HG03066 (cell line): ENCODE measurements at regions not wholly inside any gene's neighbourhood (a gene's known extent, or its start where the extent isn't known, plus 50 kb on each side); places are given as distances from the start of the nearest gene placed in this dataset.
"Not testable (repeated sequence)": the region's sequence is repeated elsewhere in the genome, so short reads cannot be mapped to it uniquely, and the experiment has no call there.

Experiments
- ATAC-seq: cut with Tn5 transposase; IDR thresholded peaks from one replicate; pipeline ENCODE4 v1.9.1; 2021; ENCODE audit warnings: low read depth; ENCODE audit not compliant: unreplicated experiment

DNA sequence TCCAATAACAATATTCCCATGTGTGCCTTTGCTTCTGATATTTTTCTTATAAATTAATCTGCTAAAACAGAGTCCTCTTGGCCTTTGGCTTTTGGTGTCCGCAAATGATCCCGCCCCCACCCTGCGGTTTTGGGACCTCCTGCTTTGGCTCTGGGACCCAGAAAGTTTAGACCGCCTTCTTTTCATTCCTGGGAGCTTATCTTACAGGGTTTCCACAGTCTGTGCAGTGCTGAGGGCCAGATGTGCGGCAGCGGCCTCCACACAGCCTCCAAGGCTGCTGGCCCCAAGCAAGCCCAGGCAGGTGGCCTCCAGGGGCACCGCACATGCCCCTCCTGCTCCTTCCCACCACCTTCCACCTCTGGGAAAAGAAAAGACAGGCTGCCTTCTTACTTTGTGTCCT, 191.5 kb downstream of the ERCC6L2 start:
- no peak for ATAC-seq

DNA sequence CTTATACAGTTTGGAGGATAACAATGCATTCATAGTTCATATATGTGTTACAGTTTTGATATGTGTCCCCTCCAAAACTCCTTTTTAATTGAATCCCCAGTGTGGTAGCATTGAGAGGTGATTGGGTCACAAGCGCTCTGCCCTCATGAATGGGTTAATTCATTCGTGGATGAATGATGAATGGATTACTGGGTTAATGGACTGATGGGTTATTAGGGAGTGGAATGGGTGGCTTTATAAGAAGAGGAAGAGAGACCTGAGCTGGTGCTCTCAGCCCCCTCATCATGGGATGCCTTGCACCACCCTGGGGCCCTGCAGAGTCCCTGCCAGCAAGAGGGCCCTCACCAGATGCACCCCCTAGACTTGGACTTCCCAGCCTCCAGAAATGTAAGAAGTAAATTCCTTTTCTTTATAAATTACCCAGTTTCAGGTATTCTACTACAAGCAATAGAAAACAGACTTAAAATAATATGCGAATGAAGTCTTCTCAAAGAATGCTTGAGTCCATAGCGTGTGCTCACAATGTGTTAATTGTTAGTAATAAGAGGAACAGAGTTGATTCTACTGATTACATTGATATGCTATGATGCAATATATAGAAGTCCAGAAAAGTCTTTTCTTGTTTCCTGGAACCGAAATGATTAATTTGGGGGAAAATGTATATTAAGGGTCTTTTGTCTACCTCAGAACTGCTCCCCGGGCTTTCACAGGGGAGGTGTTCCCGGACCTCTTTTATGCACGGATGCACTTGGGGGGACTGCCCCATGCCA, 190.2 kb downstream of the ERCC6L2 start:
- no peak for ATAC-seq

DNA sequence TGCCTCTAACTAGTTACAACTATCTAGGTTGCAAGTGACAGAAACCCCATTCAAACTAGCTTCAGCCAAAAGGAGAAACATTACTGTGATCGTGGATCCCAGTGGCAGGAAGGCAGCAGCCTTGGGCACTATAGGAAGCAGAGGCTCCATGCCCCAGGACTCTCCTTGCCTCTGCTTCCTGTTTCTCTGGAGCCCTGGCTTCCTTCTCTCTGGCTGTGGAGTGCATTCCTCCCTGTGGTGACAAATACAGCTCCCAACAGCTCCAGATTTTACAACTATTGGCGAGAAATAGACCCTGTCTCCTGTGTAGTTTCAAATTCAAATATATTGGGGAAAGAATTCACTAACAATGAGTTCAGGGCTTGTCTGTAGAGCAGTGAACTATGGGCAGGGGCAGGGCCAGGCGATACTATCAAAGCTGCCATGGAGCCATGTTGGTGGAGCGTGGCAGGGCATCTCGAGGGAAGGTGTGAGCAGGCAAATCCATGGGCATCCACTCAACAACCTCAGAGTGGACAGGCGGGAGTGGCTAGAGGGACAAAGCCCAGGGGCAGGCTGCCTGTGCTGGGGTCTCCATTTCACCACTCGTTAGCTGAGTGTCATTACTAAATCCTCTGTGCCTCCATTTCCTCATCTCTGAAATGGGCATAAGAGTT, 189.5 kb downstream of the ERCC6L2 start:
- no peak for ATAC-seq

DNA sequence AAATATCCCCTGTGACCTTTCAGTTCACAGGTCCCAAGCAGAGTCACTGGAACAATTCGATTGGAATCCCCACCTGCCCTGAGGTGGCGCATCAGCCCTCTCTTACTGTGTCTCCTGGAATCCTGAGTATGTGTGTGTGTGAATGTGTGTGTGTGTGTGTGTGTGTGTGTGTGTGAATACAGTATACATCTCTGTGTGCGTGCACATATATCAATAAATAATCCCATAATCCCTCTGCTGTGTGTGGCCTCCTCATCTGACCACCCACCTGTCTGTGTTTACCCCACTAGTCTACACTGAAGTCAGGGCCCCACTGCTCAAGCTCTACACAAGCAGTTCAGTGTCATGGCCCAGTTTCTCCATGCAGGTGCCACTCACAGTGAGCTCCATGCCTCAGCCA, 187.4 kb downstream of the ERCC6L2 start:
- ATAC-seq = no peak

DNA sequence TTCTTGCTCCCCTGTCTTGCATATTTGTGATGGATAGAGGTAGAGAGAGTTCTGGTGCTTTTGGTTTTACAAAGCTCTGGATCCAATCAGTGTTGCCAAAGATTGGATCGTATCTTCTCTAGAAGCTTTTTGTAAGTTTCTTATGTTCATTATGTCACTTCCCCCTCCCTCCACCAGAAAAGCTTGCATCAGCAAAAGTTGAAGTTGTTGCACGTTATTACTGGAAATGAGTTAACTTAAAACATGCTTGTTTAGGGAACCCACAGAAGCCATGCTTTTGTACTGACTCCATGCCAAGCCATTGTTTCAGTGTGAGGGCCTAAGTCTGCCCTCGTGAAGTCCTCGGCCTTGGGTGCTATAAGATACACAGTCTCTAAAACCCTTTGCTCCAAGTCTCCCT, 186.5 kb downstream of the ERCC6L2 start:
- no peak for ATAC-seq

DNA sequence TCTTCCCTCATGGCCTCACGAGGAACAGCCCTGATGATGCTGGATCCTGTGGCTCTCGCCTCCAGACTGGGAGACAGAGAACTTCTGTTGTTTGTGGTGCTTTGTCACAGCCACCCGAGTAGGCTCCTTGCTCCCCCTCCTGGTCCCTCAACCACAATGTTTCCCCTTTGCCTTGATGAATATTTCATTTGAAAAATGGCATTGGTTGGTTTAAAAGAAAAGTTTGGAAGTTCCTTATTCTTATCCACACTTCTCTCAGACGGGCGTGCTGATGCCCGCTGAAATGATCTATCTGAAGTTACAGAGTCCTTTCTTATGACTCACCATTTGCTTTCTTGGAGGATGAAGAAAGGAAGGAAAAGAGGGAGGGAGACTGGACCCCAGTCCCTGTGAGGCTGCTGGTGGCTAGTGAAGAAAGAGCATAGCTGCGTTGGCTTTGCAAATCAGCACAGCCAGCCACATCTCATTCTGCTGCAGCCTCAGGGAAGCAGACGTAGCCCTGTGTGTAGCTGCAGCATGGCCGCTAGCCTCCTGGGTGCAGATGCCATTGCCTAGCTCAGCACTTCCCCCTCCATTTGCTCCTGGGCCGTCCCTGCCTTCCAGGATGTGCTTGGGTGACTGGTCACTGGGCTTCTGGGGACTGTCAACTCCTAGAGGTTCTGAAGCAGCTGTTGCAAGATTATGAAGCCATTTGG, 185.9 kb downstream of the ERCC6L2 start:
- no peak for ATAC-seq

DNA sequence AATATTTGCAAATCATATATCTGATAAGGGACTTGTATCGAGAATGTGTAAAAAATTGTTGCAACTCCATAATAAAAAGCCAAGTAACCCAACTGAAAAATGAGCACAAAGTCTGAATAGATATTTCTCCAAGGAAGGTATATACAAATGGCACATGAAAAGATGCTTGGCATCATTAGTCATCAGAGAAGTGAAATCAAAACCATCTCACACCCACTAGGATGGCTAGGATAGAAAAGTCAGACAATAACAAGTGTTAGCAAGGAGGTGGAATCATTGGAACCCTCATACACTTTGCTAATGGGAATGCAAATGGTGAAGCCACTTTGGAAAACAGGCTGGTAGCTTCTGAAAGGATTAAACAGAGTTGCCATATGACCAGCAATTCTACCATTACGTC, 182.7 kb downstream of the ERCC6L2 start:
- ATAC-seq = no peak

DNA sequence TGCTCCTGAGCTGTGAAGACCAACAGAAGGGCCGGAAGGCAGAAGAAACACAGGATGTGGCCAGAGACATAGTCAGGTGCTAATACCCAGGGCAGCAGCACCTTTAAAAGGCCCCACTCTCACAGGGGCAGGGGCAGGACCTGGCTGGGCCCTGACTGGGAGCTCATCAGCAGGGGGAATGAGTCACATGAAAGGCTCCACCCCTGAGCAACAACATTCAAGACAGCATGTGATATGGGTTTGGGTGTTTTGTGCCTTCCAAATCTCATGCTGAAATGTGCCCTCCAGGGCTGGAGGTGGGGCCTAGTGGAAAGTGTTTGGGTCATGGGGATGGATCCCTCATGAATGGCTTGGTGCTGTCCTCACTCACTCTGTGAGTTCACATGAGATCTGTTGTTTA, 181.7 kb downstream of the ERCC6L2 start:
- no peak for ATAC-seq

DNA sequence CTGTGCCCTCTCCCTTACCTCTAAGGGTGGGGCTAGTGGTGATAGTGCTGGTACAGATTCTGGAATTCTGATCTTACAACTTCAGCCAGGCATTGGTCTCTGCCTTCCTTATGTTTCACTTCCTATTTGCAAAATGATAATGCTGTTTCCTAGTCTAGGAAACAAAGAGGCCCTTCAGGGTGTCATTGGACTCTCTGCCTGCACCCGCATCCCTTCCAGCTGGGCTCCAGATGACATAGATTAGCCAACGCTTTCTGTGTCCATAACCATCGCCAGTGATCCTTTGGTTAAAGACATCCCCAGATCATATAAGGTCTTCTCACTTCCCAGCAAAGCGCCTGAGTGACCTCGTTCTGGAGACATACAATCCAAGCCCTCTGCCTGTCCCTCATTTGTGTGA, 180.7 kb downstream of the ERCC6L2 start:
- no peak for ATAC-seq

DNA sequence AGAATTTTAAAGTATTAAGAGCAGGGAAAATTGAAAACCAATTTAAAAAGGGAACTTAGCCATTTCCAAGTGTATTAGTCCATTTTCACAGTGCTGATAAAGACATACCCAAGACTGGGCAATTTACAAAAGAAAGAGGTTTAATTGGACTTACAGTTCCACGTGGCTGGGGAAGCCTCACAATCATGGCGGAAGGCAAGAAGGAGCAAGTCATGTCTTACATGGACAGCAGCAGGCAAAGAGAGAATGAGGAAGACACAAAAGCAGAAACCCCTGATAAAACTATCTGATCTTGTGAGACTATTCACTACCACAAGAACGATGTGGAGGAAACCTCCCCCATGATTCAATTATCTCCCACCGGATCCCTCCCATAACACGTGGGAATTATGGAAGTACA, 178.8 kb downstream of the ERCC6L2 start:
- not testable (repeated sequence) for ATAC-seq

DNA sequence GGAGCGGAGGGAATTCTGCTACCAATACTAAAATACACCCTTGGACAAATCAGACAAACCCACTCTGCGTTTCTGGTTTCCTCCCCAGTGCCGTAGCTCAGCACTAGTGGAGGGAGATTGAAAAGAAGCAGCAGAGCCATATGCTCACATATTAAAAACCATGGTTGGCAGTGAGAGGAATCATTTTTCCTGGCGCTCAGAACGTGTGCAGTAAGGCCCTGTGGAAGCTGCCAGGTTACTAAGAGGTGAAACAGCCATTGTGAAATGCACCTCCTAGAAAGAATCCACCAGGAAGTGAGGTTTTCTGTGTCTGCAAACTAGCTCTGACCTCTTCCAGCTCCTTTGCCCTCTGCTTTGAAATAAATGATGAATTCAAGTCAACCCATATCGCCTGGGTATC, 177.2 kb downstream of the ERCC6L2 start:
- ATAC-seq = no peak

DNA sequence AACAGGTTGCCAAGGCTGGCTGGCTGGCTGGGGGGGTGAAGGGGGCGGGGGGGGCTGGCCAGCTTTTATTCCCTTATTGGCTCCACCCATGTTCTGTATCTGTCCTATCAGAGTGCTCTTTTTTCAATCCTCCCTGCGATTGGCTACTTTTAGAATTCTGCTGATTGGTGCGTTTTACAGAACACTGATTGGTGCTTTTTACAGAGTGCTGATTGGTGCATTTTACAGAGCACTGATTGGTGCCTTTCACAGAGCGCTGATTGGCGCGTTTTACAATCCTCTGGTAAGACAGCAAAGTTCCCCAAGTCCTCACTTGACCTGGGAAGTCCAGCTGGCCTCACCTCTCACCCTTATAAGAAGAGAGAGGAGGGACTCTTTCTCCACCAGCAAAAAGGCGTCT, 175.9 kb downstream of the ERCC6L2 start:
- ATAC-seq = no peak

DNA sequence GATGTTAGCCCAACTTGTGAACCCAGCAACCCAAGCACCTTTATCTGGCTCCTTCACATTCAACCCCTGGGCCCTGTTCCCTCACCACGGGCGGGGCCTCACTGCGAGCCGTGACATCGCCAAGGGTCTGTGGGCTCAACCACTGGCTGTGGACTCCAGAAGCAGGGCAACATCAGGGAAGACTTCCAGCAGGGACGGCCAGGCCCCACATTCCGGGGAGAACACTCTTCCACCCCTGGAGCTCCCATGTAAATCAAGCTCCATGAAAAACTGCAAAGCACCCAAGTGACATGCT, 175.3 kb downstream of the ERCC6L2 start:
- no peak for ATAC-seq

DNA sequence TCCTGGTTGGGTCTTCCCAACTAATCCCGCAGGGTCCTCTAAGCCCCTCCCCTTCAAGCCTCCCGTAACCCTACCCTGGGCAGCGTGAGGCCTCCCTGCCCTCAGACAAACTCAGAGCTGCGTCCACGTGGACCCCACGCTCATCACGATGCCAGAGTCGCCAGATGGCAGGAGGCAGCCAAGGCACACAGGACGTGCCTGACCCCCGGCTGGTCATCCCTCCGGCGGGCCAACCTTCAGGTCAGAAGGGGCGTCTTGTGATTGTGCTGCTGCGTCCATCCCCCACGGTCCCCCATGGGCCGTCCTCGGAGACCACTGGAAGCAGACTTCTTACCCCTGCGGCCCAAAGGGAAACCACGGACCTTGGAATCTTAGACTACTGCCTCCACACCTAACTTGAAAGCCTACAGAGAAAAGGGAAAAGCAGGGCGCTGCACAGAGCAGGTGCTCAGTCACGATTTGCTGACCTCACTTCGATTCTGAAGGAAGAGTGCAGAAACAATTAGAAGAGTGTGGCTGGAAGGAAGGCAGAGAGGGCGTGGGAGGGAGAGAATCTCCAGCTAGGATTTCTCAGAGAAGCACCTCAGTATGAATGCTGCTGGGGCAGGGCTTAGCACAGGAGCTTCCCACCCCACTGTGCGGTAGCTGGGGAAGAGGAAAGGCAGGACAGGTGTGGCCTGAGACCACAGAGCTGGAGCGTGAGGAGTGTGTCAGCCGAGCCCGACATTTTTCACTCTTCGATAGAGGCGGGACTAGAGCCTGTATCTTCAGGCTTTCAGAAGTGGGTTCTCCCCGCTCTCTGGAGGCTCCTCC, 174.8 kb downstream of the ERCC6L2 start:
- no peak for ATAC-seq

DNA sequence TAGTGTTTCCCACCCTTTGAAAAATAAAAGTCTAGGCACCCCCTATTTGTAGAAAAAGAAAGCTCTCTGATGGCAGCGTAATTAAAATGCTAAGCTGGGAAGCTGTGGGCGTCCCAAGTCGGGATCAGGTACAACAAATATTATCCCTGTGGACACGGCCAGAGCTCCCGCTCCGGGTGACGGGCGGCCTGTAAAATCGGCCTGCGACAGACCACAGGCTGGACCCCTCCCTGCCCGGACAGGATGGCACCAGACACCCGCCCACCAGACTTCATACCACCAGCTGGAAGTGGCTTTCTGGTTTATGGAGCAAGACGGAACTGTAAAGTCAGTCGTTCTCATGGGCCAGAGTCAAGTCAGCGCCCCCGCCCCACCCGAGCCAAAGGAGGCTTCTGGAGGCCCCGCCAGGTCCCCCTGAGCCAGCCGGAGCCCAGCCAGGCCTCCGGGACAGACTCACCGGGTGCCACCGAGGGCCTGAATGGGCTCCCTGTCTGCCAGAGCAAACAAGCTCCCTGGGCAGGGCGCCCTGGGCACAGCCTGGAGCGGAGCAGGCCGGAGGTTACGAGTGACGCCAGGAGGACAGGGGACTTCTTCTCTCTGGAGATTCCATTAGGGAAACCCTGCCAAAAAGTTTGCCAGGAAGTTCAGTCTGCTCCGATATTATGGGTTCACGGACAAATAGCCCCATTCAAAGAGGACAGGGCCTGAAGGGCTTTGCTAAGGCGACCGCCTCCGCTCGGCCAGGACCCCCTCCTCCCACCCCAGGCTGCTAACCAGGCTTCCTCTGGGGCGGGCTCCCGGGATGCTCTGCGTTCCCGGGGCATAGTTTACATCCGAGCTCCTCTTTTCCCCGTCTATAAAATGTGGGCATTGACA, 173.7 kb downstream of the ERCC6L2 start:
- no peak for ATAC-seq

DNA sequence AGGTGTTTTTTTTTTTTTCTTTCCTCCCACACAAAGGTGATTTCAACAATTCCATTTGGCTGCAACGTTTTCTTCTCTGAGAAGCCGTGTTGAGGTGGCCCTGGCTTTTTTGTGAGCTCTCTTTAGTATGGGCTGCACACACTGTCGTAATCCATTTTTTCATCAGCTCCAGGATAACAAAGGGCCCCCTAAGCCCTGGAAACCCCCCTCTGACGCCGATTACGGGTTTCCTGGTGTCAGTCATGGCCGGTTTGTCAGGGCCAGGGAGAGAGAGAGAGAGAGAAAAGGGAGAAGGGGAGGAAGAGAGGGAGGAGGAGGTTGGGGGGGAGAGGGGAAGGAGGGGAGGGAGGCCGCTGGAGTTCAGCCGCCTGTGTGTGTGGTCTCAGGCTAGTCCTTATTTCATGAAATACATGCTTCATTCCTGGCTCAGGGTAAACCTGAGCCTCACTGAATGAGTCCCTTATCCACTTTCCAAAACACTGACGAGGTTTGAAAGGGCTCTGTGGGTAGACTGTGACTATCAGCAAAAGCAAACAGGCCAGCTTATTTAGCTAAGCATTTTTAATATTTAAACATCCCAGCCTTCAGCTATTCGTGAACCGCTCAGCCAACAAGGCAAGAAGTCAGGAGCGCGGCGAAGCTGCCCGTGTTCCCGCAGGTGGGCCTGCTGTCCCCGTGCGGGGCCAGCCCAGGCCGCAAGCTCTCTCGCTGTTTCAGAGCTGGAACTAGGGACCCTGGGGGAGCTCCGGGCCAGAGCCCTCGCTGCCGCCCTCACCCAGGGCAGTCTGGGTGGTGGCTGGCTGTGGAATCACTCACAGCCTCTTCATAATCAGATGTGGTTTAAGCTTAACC, 172.8 kb downstream of the ERCC6L2 start:
- ATAC-seq = no peak

DNA sequence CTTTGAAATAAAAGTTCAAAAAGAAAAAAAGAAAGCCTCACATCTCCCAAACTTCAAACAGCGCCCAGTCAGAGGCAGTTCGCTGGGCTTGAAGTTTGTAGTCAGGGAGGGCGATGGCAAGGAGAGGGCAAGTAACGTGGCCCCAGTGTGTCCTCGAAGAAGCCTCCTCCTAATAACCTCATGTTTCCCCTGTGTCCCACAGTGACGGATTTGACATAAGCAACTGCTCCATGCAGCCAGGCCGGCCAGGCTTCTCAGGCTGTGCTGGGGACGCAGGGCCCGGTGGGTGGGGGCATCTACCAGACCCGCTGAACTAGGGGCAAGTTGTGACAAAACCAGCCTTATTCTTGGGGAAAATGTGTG, 172.2 kb downstream of the ERCC6L2 start:
- ATAC-seq = no peak

DNA sequence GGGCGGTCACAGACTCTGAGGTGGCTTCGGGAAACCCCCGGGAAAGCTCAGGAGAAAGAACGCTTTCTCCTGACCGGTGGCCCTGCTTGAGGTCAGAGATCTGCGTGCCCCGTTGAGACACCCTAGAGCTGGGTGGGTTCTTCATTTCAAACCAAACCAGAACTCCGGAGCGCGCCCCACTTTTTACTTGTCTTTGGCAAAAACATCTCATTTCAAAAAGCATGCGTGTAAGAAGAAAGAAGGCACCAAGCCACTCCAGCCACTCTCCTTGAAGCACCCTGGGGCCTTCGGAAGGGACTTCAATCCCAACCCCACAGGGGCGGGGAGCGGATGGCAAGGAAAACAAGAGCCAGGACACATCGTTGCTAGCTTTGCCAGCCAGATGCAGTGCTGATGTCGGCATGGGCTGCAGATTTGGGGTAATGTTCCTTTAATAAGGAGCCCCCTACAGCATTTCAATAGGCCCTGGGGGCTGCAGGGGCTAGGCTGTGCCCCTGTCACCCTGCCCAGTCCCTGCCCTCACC, 171.7 kb downstream of the ERCC6L2 start:
- ATAC-seq = no peak

DNA sequence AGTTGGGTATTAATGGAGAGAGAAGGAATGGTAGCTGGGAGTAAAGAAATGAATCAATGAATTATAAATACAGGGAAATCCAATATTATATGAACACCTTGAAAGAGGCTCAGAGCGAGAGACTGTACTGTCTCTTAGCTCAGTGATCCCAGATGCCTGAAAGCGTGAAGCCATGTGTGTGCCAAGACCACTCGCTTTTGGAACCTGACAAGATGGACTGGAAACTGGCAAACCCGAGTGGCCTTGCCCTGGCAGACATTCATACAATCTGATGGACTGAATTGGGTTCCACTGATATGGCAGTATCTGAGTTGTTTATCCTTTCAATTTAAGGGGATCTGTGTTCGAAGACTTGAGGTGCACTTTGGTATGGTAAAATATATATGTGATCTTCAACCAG, 170.3 kb downstream of the ERCC6L2 start:
- ATAC-seq = no peak
